GM23338 (cell line): ENCODE measurements at regions not wholly inside any gene's neighbourhood (a gene's known extent, or its start where the extent isn't known, plus 50 kb on each side); places are given as distances from the start of the nearest gene placed in this dataset.
A peak's percentile ranks its signal among the peaks of the same experiment; 100 is the strongest.

Experiments
- ATAC-seq: fragments of 200-7000 bp; cut with Tn5 transposase; 3 replicates; pipeline ENCODE4 v1.9.1; 2020
- DNase-seq: peaks from one replicate; pipeline ENCODE4 v3.0.0-alpha.2; 2015; ENCODE audit warnings: low spot score
- H2AFZ ChIP-seq: fragments of 200-600 bp; sonication (generic); 2 replicates; pipeline ENCODE4 v1.8.0; 2016; ENCODE audit warnings: antibody characterized with exemption, mild to moderate bottlenecking, moderate library complexity
- H3F3A ChIP-seq: fragments of 200-600 bp; sonication (generic); replicated peaks from 2 replicates; pipeline ENCODE4 v1.8.0; 2017; ENCODE audit warnings: antibody characterized with exemption, mixed run types, low read depth
- H3K27ac ChIP-seq: fragments of 200-600 bp; sonication (generic); 2 replicates; pipeline ENCODE4 v1.6.1; 2016; ENCODE audit warnings: low read depth
- H3K27me3 ChIP-seq: fragments of 200-600 bp; sonication (generic); 2 replicates; pipeline ENCODE4 v1.8.0; 2016; ENCODE audit warnings: mild to moderate bottlenecking, mixed run types, moderate library complexity; ENCODE audit not compliant: insufficient read depth
- H3K36me3 ChIP-seq: fragments of 200-600 bp; sonication (generic); 2 replicates; pipeline ENCODE4 v1.8.0; 2016; ENCODE audit warnings: mild to moderate bottlenecking; ENCODE audit not compliant: insufficient read depth
- H3K4me1 ChIP-seq: fragments of 200-600 bp; sonication (generic); 2 replicates; pipeline ENCODE4 v1.8.0; 2016; ENCODE audit warnings: mild to moderate bottlenecking, moderate library complexity; ENCODE audit not compliant: insufficient read depth
- H3K4me2 ChIP-seq: fragments of 200-600 bp; sonication (generic); 2 replicates; pipeline ENCODE4 v1.7.1; 2017; ENCODE audit warnings: mixed run types
- H3K4me3 ChIP-seq: fragments of 200-600 bp; sonication (generic); 2 replicates; pipeline ENCODE4 v1.6.1; 2016; ENCODE audit warnings: mixed run types
- H3K79me2 ChIP-seq: fragments of 200-600 bp; sonication (generic); replicated peaks from 2 replicates; pipeline ENCODE4 v1.8.0; 2017; ENCODE audit warnings: mild to moderate bottlenecking; ENCODE audit not compliant: insufficient read depth
- H3K9me2 ChIP-seq: fragments of 200-600 bp; sonication (generic); 2 replicates; pipeline ENCODE4 v1.8.0; 2017; ENCODE audit not compliant: insufficient read depth
- H4K20me1 ChIP-seq: fragments of 200-600 bp; sonication (generic); replicated peaks from 2 replicates; pipeline ENCODE4 v1.8.0; 2017; ENCODE audit warnings: mild to moderate bottlenecking; ENCODE audit not compliant: insufficient read depth
- H3K27ac Mint-ChIP-seq: 2 replicates; pipeline ENCODE4 v1.8.0; 2020; ENCODE audit warnings: inconsistent platforms, mild to moderate bottlenecking, moderate library complexity, mixed read lengths
- H3K27me3 Mint-ChIP-seq: 3 replicates; pipeline ENCODE4 v1.8.0; 2022; ENCODE audit warnings: low read depth, mild to moderate bottlenecking, moderate library complexity, mixed read lengths, inconsistent platforms; ENCODE audit not compliant: insufficient read depth, poor library complexity
- H3K36me3 Mint-ChIP-seq: 3 replicates; pipeline ENCODE4 v1.8.0; 2021; ENCODE audit warnings: low read depth, mild to moderate bottlenecking, inconsistent platforms, moderate library complexity, mixed read lengths
- H3K4me1 Mint-ChIP-seq: 3 replicates; pipeline ENCODE4 v1.8.0; 2020; ENCODE audit warnings: mild to moderate bottlenecking, inconsistent platforms, mixed read lengths
- H3K4me3 Mint-ChIP-seq: 3 replicates; pipeline ENCODE4 v1.8.0; 2021; ENCODE audit warnings: moderate library complexity, mild to moderate bottlenecking, inconsistent platforms, mixed read lengths
- H3K9me3 Mint-ChIP-seq: 3 replicates; pipeline ENCODE4 v1.8.0; 2020; ENCODE audit warnings: moderate library complexity, mild to moderate bottlenecking, inconsistent platforms, mixed read lengths
- CREB1 ChIP-seq: fragments of 250-450 bp; sonication (Bioruptor Pico); IDR thresholded peaks from 2 replicates; pipeline ENCODE4 v1.5.0; 2020; ENCODE audit warnings: low read depth, mild to moderate bottlenecking, moderate library complexity
- CTCF ChIP-seq, 2 experiments: fragments of 200-600 bp in 1 of 2; sonication (generic) in 1 of 2; conservative IDR thresholded peaks; 2 replicates each; pipeline versions ENCODE4 v1.5.1 to v1.6.1; 2016 to 2017; ENCODE audit warnings: antibody characterized with exemption in 2 of 2, low read depth in 2 of 2, mild to moderate bottlenecking in 2 of 2, moderate library complexity in 1 of 2
- ETS1 ChIP-seq: IDR thresholded peaks from 2 replicates; pipeline ENCODE4 v1.6.1; 2016; ENCODE audit warnings: antibody characterized with exemption
- EZH2 ChIP-seq: fragments of 200-600 bp; sonication (generic); IDR thresholded peaks from one replicate; pipeline ENCODE4 v1.8.0; 2017; ENCODE audit warnings: antibody characterized with exemption, mild to moderate bottlenecking, low read depth; ENCODE audit not compliant: unreplicated experiment
- EZH2phosphoT487 ChIP-seq: fragments of 200-600 bp; sonication (generic); IDR thresholded peaks from one replicate; pipeline ENCODE4 v1.8.1; 2018; ENCODE audit warnings: antibody characterized with exemption; ENCODE audit not compliant: unreplicated experiment
- JUNB ChIP-seq: IDR thresholded peaks from one replicate; pipeline ENCODE4 v1.6.1; 2016; ENCODE audit warnings: antibody characterized with exemption; ENCODE audit not compliant: unreplicated experiment
- NANOG ChIP-seq: IDR thresholded peaks from 2 replicates; pipeline ENCODE4 v1.6.1; 2016; ENCODE audit warnings: antibody characterized with exemption, borderline replicate concordance
- POLR2AphosphoS5 ChIP-seq: IDR thresholded peaks from 2 replicates; pipeline ENCODE4 v1.6.1; 2016; ENCODE audit warnings: antibody characterized with exemption, low read depth
- REST ChIP-seq: IDR thresholded peaks from one replicate; pipeline ENCODE4 v1.6.1; 2018; ENCODE audit warnings: antibody characterized with exemption; ENCODE audit not compliant: unreplicated experiment
- STAT1 ChIP-seq: IDR thresholded peaks from one replicate; pipeline ENCODE4 v1.6.1; 2016; ENCODE audit warnings: antibody characterized with exemption; ENCODE audit not compliant: unreplicated experiment
- ZNF114 ChIP-seq: fragments of 250-450 bp; sonication (Bioruptor Pico); IDR thresholded peaks from 2 replicates; pipeline ENCODE4 v1.5.0; 2020; ENCODE audit warnings: mild to moderate bottlenecking, moderate library complexity
- ZNF331 ChIP-seq: fragments of 250-450 bp; sonication (Bioruptor Pico); IDR thresholded peaks from 2 replicates; pipeline ENCODE4 v1.5.0; 2020; ENCODE audit warnings: low read depth, mild to moderate bottlenecking, moderate library complexity
- ZNF462 ChIP-seq: fragments of 250-450 bp; sonication (Bioruptor Pico); IDR thresholded peaks from 2 replicates; pipeline ENCODE4 v1.5.0; 2020; ENCODE audit warnings: mild to moderate bottlenecking, moderate library complexity

- H3K9me3 Mint-ChIP-seq = no peaks in the 10 kb centered on the region; the same call in 1 of the 3 replicates
- Histone ChIP-seq H3K4me1 (peaks cover 39% of the 10 kb centered on the region), H3K27me3 (no peaks in the 10 kb centered on the region), H4K20me1 (no peaks in the 10 kb centered on the region), H3K27ac (no peak overlapping the region), H3K4me2 (no peak overlapping the region), H3K4me3 (no peak overlapping the region), H3K79me2 (0 out of 2 replicates have a peak, but pooled peaks cover 4% of the 10 kb centered on the region), H3F3A (no peaks in the 10 kb centered on the region), H3K36me3 (no peaks in the 10 kb centered on the region), H2AFZ (no peak overlapping the region), H3K9me2 (peaks cover 12% of the 10 kb centered on the region)
- ATAC-seq (no peak), DNase-seq (no peak)
- peaks cover 32% of the 10 kb centered on the region for H3K4me1 Mint-ChIP-seq
- no peak for TF ChIP-seq REST
- TF ChIP-seq NANOG = no peak
- TF ChIP-seq ZNF114 (CRISPR knock-in tag) = no peak
- TF ChIP-seq EZH2 = no peak
- no peak for TF ChIP-seq ZNF331 (CRISPR knock-in tag)
- no peak for TF ChIP-seq STAT1
- TF ChIP-seq EZH2phosphoT487 = no peak
- no peak for TF ChIP-seq CREB1 (CRISPR knock-in tag)
- TF ChIP-seq POLR2AphosphoS5 = no peak
- TF ChIP-seq JUNB = no peak
- TF ChIP-seq ETS1 = no peak
- no peak for TF ChIP-seq ZNF462
- TF ChIP-seq CTCF (conservative IDR thresholded peaks at IDR 0.05; ENCODE audit: low read depth in 2 of 2) = no peak
- no peak overlapping the region for H3K4me3 Mint-ChIP-seq
- H3K36me3 Mint-ChIP-seq = peaks cover 47% of the 10 kb centered on the region
- H3K27ac Mint-ChIP-seq = 0 out of 2 replicates have a peak overlapping the region, but pooled peaks have one; percentile 20
- peaks cover 12% of the 10 kb centered on the region for H3K27me3 Mint-ChIP-seq
These were observed 111.6 kb downstream of the ZNF608 start for GRCh38 chr5:124634741-124635323.
